ENCODE measurements at regions not wholly inside any gene's neighbourhood (a gene's known extent, or its start where the extent isn't known, plus 50 kb on each side); places are given as distances from the start of the nearest gene placed in this dataset.

GRCh38 chr12:19064713-19065112 is 64.8 kb upstream of the PLEKHA5 start:
- TF ChIP-seq CTCF (conservative IDR thresholded peaks at IDR 0.05) (no peak), ZFX (IDR thresholded peaks at IDR 0.05) (no peak)

Data from C4-2B (cell line).